CD14-positive monocyte (primary cell): ENCODE measurements at regions not wholly inside any gene's neighbourhood (a gene's known extent, or its start where the extent isn't known, plus 50 kb on each side); places are given as distances from the start of the nearest gene placed in this dataset.

ENCODE experiments used
- DNase-seq, 3 donors: peaks; one replicate each; pipeline ENCODE4 v3.0.0-alpha.2; 2011 to 2022
- H2AFZ ChIP-seq: 2 replicates; pipeline ENCODE4 v1.6.0; 2012; ENCODE audit warnings: mild to moderate bottlenecking, low read depth, low read length, inconsistent platforms; ENCODE audit not compliant: insufficient read depth, poor library complexity, severe bottlenecking
- H3K27ac ChIP-seq, 2 donors: 1 replicate in 1 of 2; 2 replicates in 1 of 2; pipeline ENCODE4 v1.5.1; 2012 to 2013; ENCODE audit warnings: low read length in 2 of 2, control low read depth in 1 of 2, inconsistent platforms in 1 of 2, low read depth in 1 of 2, mild to moderate bottlenecking in 1 of 2
- H3K27me3 ChIP-seq, 2 donors: one replicate each; pipeline versions ENCODE4 v1.6.0 to v1.6.1; 2011 to 2013; ENCODE audit warnings: low read length in 2 of 2; ENCODE audit not compliant: control insufficient read depth in 2 of 2, insufficient read depth in 2 of 2
- H3K36me3 ChIP-seq, 2 donors: replicated peaks in 1 of 2; 1 replicate in 1 of 2; 2 replicates in 1 of 2; pipeline versions ENCODE4 v1.5.1 to v1.6.1; 2012 to 2013; ENCODE audit warnings: low read length in 2 of 2, control low read depth in 1 of 2, inconsistent platforms in 1 of 2, mild to moderate bottlenecking in 1 of 2; ENCODE audit not compliant: insufficient read depth in 2 of 2, control insufficient read depth in 1 of 2
- H3K4me1 ChIP-seq, 2 donors: 1 replicate in 1 of 2; 2 replicates in 1 of 2; pipeline versions ENCODE4 v1.5.1 to v1.6.1; 2012 to 2013; ENCODE audit warnings: low read length in 2 of 2, control low read depth in 1 of 2, inconsistent platforms in 1 of 2, mild to moderate bottlenecking in 1 of 2, moderate library complexity in 1 of 2; ENCODE audit not compliant: insufficient read depth in 2 of 2, control insufficient read depth in 1 of 2
- H3K4me2 ChIP-seq: replicated peaks from 2 replicates; pipeline ENCODE3; 2012; ENCODE audit warnings: low read length, moderate library complexity, mild to moderate bottlenecking; ENCODE audit not compliant: poor library complexity, severe bottlenecking; ENCODE audit errors: extremely low read depth
- H3K4me3 ChIP-seq, 3 experiments: fragments of 200-600 bp in 1 of 3; sonication (generic) in 1 of 3; replicated peaks in 1 of 3; 1 replicate in 2 of 3; 2 replicates in 1 of 3; pipeline ENCODE4 v1.5.1; 2011 to 2013; ENCODE audit warnings: low read length in 3 of 3, mild to moderate bottlenecking in 3 of 3, control low read depth in 2 of 3, low read depth in 2 of 3, inconsistent platforms in 1 of 3, moderate library complexity in 1 of 3
- H3K79me2 ChIP-seq: 2 replicates; pipeline ENCODE4 v1.6.0; 2012; ENCODE audit warnings: mild to moderate bottlenecking, control low read depth, inconsistent platforms, low read length, moderate library complexity; ENCODE audit not compliant: insufficient read depth
- H3K9ac ChIP-seq: 2 replicates; pipeline ENCODE4 v1.6.0; 2017; ENCODE audit warnings: low read length, mild to moderate bottlenecking; ENCODE audit not compliant: insufficient read depth, poor library complexity, severe bottlenecking
- H3K9me3 ChIP-seq, 2 donors: replicated peaks in 1 of 2; 1 replicate in 1 of 2; 2 replicates in 1 of 2; pipeline versions ENCODE4 v1.5.1 to v1.6.1; 2012 to 2013; ENCODE audit warnings: low read length in 2 of 2, control low read depth in 1 of 2; ENCODE audit not compliant: control insufficient read depth in 1 of 2, insufficient read depth in 1 of 2
- H4K20me1 ChIP-seq: 2 replicates; pipeline ENCODE4 v1.6.0; 2012; ENCODE audit warnings: mild to moderate bottlenecking, low read length, control low read depth, moderate library complexity; ENCODE audit not compliant: insufficient read depth
- H3K27ac Mint-ChIP-seq, 7 donors: one replicate each; pipeline ENCODE4 v1.8.0; 2020; ENCODE audit warnings: mild to moderate bottlenecking in 7 of 7, mixed read lengths in 7 of 7, moderate library complexity in 6 of 7, inconsistent platforms in 2 of 7
- H3K27me3 Mint-ChIP-seq, 3 donors: one replicate each; pipeline ENCODE4 v1.8.0; 2021 to 2022; ENCODE audit warnings: low read depth in 3 of 3, mild to moderate bottlenecking in 3 of 3, mixed read lengths in 3 of 3, moderate library complexity in 3 of 3, inconsistent platforms in 1 of 3
- H3K36me3 Mint-ChIP-seq, 2 donors: one replicate each; pipeline ENCODE4 v1.8.0; 2020; ENCODE audit warnings: mixed read lengths in 2 of 2, inconsistent platforms in 1 of 2, mild to moderate bottlenecking in 1 of 2
- H3K4me1 Mint-ChIP-seq: one replicate; pipeline ENCODE4 v1.8.0; 2020; ENCODE audit warnings: mild to moderate bottlenecking, mixed read lengths
- H3K4me3 Mint-ChIP-seq, 2 donors: one replicate each; pipeline ENCODE4 v1.8.0; 2020; ENCODE audit warnings: mild to moderate bottlenecking in 2 of 2, mixed read lengths in 2 of 2, moderate library complexity in 1 of 2
- H3K9me3 Mint-ChIP-seq, 7 donors: one replicate each; pipeline ENCODE4 v1.8.0; 2020 to 2022; ENCODE audit warnings: mixed read lengths in 7 of 7, mild to moderate bottlenecking in 6 of 7, moderate library complexity in 6 of 7, inconsistent platforms in 2 of 7
- WGBS: methylation state at CpG from one replicate; pipeline ENCODE4 v1.1.5; 2013; ENCODE audit warnings: missing lambda C conversion rate; ENCODE audit not compliant: insufficient coverage; 5-methylcytosine and 5-hydroxymethylcytosine counted together
- intact Hi-C, 2 donors: fragments of 100-400 bp; cut with micrococcal nuclease; formaldehyde crosslinking; loops; one replicate each; pipeline versions ENCODE4 v1.15.0 to v1.15.1; 2023
- TF ChIP-seq, protein P1 (sequence below): fragments of 200-600 bp; IDR thresholded peaks from one replicate; pipeline ENCODE4 v1.8.0; 2022; ENCODE audit warnings: antibody characterized with exemption, mild to moderate bottlenecking

- H3K36me3 Mint-ChIP-seq = peaks cover 0 to 4% of the 10 kb centered on the region in 2 donors
- DNase-seq = no peak
- Histone ChIP-seq H4K20me1 (no peaks in the 10 kb centered on the region), H2AFZ (no peak overlapping the region), H3K27me3 (peaks cover 22 to 29% of the 10 kb centered on the region in 2 donors), H3K4me1 (peaks cover 18 to 25% of the 10 kb centered on the region in 2 donors), H3K9me3 (peaks cover 7 to 8% of the 10 kb centered on the region in 2 donors), H3K27ac (no peak overlapping the region), H3K36me3 (no peaks in the 10 kb centered on the region), H3K9ac (no peak overlapping the region), H3K4me2 (no peak overlapping the region), H3K79me2 (no peaks in the 10 kb centered on the region), H3K4me3 (no peak overlapping the region)
- 100% methylated on average over 2 of the region's 4 CpGs for WGBS
- H3K4me1 Mint-ChIP-seq = peaks cover 25% of the 10 kb centered on the region
- H3K9me3 Mint-ChIP-seq = peaks cover 2 to 19% (median 10%) of the 10 kb centered on the region in 7 donors
- H3K27ac Mint-ChIP-seq = no peak overlapping the region
- intact Hi-C loops = no loop called here
- TF ChIP-seq, protein P1, sequence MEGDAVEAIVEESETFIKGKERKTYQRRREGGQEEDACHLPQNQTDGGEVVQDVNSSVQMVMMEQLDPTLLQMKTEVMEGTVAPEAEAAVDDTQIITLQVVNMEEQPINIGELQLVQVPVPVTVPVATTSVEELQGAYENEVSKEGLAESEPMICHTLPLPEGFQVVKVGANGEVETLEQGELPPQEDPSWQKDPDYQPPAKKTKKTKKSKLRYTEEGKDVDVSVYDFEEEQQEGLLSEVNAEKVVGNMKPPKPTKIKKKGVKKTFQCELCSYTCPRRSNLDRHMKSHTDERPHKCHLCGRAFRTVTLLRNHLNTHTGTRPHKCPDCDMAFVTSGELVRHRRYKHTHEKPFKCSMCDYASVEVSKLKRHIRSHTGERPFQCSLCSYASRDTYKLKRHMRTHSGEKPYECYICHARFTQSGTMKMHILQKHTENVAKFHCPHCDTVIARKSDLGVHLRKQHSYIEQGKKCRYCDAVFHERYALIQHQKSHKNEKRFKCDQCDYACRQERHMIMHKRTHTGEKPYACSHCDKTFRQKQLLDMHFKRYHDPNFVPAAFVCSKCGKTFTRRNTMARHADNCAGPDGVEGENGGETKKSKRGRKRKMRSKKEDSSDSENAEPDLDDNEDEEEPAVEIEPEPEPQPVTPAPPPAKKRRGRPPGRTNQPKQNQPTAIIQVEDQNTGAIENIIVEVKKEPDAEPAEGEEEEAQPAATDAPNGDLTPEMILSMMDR = no peak
- H3K27me3 Mint-ChIP-seq = peaks cover 32 to 38% (median 34%) of the 10 kb centered on the region in 3 donors
- no peak overlapping the region for H3K4me3 Mint-ChIP-seq
Observed at GRCh38 chr15:62393196-62393595, 228.1 kb upstream of the C2CD4B start.

- TF ChIP-seq, protein P1 = no peak
- H3K36me3 ChIP-seq = no peaks in the 10 kb centered on the region
- no peak for DNase-seq
- H3K79me2 ChIP-seq = no peaks in the 10 kb centered on the region
- Mint-ChIP-seq H3K27me3 (peaks cover 32 to 38% (median 34%) of the 10 kb centered on the region in 3 donors), H3K4me3 (no peak overlapping the region), H3K9me3 (peaks cover 7 to 26% (median 16%) of the 10 kb centered on the region in 7 donors), H3K4me1 (peaks cover 25% of the 10 kb centered on the region), H3K36me3 (peaks cover 0 to 4% of the 10 kb centered on the region in 2 donors), H3K27ac (no peak overlapping the region)
- no CpG with 5 or more reads among the region's 2 CpGs for WGBS
- H3K4me3 ChIP-seq = no peak overlapping the region
- peaks cover 22 to 29% of the 10 kb centered on the region in 2 donors for H3K27me3 ChIP-seq
- no peaks in the 10 kb centered on the region for H4K20me1 ChIP-seq
- H3K9ac ChIP-seq = no peak overlapping the region
- no peak overlapping the region for H2AFZ ChIP-seq
- intact Hi-C loops = no loop called here
- H3K9me3 ChIP-seq = peaks cover 8 to 16% of the 10 kb centered on the region in 2 donors
- peaks cover 18 to 25% of the 10 kb centered on the region in 2 donors for H3K4me1 ChIP-seq
- no peak overlapping the region for H3K27ac ChIP-seq
- no peak overlapping the region for H3K4me2 ChIP-seq
Observed at GRCh38 chr15:62394079-62394478, 229.0 kb upstream of the C2CD4B start.
